Stimulated activated CD8-positive, alpha-beta memory T cell treated with anti-CD3 and anti-CD28 coated beads, Interleukin-2, amount 100 ng/mL, for 48 hours (primary cell): ENCODE measurements at regions not wholly inside any gene's neighbourhood (a gene's known extent, or its start where the extent isn't known, plus 50 kb on each side); places are given as distances from the start of the nearest gene placed in this dataset.
"Not testable (repeated sequence)": the region's sequence is repeated elsewhere in the genome, so short reads cannot be mapped to it uniquely, and the experiment has no call there.

Experiments used
- DNase-seq, 2 donors: peaks; one replicate each; pipeline ENCODE4 v3.0.0-alpha.2; 2020; ENCODE audit warnings: low read depth in 2 of 2

DNA sequence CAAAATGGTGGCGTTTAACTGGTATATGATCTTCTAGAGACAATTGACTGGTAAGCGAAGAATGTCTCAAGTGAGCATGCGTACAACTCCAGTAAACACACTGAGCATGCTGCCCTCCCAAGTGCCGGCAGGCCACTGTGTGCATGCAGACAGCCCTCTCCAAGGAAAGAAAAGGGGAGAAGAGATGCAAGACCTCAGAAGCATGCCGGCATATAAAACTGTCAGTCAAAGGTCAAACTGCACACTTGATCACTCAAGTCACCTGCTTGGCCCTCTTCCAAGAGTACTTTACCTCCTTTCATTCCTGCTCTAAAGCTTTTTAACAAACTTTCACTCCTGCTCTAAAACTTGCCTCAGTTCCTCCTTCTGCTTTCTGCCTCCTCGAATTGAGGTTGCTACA lies 910.2 kb downstream of the TAF11L14 start:
- DNase-seq, result no peak

DNA sequence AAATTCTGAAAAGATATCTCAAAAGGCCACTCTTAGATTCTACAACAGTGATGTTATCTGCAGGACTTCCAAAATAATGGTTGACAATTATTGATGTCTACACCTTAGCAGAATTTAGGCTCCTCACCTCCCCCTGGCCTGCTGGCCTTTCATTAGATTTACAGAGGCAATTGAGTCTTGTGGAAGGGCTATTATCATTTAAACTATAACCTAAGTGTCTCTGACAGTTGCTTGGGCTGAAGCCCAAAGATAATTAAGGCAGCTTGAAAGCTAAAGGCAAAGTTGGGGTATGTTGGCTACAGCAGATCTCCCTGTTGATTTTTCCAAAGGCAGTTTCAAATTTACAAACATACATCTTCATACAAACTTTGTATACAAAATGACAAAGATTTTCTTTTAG lies 912.3 kb downstream of the TAF11L14 start:
- DNase-seq, result no peak

DNA sequence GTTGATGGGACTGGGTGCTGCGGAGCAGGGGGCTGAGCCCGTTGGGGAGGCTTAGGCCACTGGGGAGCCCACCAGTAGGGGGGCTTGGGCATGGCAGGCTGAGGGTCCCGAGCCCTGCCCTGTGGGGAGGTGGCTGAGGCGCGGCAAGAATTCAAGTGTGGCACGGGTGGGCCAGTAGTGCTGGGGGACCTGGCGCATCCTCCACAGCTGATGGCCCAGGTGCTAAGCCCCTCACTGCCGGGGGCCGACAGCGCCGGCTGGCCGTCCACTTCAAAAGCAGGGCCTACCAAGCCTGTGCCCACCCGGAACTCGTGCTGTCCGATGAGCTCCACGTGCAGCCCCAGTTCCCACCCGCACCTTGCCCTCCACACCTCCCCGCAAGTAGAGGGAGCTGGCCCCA lies 917.5 kb downstream of the TAF11L14 start:
- no peak for DNase-seq

DNA sequence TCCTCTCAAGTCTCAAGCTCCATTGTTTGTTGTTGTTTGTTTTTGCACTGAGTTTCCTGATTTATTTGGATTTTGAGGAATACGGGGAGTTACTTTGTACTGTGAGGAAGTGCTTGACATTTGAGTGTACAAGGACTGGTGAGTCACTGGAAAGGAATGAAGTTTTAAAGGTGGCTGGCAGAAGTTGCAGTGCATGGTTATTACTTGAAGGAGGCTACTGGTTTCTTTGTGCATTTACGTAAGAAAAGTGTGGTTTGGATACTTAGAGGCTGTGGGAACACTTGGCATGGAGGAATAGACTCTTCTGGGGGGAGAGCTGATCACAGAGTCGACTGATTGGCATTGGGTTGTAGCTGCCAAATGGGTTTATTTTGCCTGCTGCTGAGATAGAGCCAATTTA lies 919.0 kb downstream of the TAF11L14 start:
- no peak for DNase-seq

DNA sequence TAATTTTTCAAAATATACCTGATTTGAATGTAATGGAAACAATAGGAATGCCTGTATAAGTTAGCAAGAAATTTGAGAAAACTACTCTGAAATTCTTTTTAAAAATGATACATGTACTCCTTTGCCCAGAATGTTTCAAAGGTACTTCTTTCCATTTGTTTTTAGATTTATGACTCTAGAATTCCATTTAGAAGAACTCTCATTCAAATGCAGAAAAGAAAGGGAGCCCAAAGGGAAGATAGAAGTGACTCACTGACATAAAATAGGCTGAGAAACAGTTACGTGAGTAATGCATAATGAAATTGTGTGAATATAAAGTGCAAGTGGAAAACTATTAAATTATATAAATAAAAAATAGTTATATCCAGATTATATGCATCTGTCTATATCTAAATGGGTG lies 926.3 kb downstream of the TAF11L14 start:
- DNase-seq, result no peak

DNA sequence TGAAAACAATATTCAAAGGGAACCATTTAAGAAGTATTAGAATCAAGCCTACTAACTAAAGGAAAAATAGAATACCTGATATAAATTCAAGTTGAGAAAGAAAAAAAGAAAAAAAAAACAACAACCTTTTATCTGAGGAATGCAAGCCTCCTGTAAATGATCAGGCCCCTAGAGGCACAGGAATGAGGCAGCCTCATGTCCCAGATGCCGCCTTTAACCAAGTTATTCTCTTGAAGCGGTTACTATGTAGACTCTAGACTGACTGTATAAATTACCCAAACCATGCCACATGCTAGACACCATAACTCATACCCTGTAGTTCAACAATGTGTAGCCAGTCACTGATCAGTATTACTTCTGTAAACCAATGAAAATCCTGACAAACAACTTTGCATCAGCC lies 929.6 kb downstream of the TAF11L14 start:
- no peak for DNase-seq

DNA sequence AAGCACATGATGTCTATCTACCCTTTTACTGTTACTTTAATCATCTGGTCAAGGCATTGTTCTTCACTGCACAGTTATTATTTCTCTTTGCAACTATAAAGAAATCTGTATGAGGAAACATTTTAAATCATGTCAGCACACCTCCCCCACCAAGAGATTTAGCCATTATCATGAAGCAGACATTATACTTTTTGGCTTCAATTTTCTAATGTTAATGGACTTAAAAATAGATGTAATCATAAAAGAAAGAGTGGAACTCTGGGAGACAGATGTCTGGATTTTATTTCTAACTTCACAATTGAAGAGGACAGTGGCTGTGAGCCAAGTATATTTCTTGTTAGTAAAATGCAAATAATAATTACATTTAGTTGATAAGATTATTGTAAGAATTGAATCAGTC lies 932.4 kb downstream of the TAF11L14 start:
- DNase-seq, result no peak

DNA sequence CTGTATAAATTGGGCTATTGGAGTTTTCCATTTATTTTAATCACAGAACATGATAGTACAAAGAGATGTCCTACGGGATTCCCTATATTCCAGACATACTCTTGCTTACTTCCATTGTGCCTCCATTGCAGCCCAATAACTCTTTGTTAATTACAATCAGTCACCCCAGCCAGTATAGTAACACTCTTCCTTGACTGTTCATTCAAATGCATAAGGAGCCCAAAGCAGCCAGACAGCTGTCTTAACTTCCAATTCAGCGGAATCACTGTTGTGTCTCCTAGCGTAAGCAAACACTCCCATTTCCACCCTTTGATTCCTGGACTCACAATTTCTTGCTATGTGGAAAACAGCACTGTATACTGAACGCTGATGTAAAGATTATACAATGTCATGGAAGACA lies 942.3 kb downstream of the TAF11L14 start:
- DNase-seq, result no peak

DNA sequence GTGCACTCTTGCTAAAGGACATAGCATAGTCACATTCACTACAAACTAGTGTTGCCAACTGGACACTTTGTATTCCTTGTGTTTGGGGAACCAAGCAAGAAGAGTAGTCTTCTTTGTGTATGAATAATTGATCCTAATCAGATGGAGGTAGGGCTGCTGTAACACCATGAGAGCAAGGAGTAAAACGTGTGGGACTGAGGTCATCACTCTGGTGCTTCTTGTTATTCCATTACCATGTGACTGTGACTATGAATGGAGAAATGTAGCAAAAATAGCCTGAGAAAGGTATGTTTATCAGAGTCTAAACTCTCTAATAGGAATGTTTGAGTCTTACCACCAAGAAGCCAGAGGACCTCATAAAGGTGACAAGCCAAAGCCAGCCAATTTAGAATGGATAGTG lies 966.9 kb downstream of the TAF11L14 start:
- DNase-seq, result no peak

DNA sequence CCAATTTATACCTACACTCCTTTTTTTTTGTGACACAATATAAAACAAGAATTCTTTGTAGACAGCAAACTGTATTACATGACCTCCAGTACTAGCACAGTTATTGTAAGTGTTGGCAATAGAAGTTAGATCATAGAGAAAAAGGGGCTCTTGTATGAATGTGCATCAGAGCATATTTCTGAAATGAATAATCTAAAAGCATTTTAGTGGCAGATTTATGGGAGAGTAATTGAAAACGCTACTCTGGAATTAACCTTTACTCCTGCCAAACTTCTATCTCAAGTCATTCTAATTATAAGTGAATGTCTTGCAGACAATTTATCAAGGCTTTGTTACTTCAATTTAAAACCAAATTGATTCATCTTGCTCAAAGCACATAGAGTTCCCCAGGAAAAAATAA lies 968.1 kb downstream of the TAF11L14 start:
- no peak for DNase-seq

DNA sequence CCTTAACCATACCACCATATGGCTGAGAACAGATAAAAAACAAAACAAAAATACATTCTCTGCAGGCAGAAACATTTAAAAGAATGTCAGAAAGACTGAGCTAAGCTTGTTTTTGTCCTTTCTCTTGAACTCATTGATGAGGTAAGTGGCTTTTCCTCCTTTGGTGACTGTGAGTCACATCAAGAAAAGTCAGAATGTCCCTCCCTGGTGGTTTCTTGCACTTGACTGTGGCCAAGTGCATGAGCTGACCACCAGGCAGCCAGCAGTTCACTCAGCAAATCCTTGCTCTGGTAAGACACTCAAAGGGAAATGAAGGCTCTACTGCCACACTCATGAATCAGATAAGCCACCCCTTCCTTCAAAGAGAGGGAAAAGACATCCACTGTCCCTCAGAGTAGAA lies 970.9 kb downstream of the TAF11L14 start:
- no peak for DNase-seq

DNA sequence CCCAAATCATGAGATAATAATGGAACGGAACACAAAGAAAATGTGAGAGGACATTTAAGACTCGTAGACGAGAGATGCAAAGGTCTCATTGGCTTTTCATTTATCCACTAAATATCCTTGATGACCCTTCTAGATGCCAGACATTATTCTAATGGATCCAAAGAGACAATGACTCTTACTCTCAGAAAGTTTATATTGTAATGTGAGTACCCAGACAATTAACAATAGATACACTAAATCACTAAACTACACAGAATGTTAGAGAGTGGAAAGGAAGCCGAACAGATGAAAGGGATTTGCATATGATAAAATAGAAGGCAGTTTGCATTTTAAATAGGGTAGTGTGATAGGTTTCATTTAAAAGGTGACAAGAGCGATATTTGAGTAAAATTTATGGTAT lies 973.3 kb downstream of the TAF11L14 start:
- DNase-seq, result no peak

DNA sequence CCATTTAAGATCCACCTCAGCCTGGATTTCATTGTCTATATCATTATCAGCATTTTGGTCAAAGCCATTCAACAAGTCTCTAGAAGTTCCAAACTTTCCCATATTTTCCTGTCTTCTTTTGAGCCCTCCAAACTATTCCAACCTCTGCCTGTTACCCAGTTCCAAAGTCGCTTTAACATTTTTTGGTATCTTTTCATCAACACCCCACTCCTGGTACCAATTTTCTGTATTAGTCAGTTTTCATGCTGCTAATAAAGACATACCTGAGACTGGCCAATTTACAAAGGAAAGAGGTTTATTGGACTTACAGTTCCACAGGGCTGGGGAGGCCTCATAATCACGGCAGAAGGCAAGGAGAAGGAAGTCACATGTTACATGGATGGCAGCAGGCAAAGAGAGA lies 982.9 kb downstream of the TAF11L14 start:
- not testable (repeated sequence) for DNase-seq

DNA sequence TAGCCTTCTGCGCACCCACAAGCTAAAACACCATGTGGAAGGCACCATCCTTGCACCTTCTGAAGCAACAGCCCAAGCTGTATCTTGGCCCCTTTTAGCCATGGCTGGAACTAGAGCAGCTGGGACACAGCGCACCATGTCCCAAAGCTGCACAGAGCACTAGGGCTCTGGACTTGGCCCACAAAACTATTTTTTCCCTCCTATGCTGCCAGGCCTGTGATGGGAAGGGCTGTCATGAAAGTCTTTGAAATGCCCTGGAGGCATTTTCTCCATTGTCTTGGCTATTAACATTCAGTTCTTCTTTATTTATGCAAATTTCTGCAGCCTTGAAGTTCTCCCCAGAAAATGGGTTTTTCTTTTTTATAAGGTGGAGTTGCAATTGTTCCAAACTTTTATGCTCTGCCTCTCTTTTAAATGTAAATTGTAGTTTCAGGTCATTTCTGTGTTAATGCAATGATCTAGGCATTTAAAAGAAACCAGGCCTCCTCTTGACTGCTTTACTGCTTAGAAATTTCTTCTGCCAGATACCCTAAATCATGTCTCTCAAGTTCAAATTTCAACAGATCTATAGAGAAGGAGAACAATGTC lies 996.3 kb downstream of the TAF11L14 start:
- DNase-seq, result no peak

DNA sequence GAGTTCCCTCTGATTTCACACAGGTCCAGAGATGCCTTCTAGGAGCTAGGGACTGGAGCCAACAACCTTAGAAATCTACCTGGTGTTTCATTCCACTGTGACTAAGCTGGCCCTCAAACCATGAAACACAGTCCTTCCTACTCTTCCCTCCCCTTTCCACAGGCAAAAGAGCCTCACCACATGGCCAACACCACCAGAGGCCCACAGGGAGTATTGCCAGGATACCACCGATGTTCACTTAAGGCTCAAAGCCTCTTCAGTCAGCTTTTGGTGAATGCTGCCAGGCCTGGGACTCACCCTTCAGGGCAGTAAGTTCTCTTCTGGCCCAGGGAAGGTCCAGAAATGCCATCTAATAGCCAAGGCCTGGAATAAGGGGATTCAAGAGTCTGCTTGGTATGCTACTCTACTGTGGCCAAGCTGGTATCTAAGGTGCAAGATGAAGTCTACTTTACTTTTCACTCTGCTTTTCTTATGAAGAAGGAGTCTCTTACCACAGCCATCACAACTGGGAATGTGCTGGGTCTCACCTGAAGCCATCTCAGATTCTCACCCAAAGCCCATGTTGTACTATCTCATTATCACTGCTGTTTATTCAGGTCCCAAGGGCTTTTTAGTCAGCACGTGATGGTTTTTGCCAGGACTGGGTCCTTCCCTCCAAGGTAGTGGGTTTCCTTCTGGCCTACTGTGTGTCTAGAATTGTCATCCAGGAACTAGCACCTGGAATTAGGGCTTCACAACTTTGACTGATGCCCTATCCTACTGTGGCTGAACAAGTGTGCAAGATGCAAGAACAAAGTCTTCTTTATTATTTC lies 1018.4 kb downstream of the TAF11L14 start:
- DNase-seq, result no peak

DNA sequence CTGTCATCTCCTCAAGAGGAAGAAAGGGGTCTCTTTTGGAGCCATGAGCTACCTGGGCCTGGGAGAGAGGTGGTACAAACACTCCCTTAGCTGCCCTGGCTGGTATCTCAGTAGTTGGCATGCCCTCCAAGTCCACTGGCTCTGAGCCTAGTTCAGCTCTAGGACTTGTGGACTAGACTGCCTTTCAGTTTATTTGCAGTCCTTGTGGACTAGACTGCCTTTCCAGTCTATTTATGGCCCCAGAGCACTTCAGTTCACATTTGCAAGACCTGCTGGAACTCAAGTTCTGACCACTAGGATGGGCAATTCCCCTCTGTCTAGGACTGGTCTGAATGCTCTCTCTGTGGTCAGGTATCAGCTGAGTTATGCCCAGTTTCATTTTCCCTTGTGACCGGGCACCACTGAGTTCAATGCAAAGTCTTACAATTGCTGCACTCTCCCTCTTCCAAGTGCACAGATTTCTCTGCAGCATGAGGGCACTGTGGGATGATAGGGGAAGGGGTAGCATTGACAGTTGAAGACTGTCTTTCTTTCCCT lies 1019.0 kb downstream of the TAF11L14 start:
- DNase-seq, result no peak

DNA sequence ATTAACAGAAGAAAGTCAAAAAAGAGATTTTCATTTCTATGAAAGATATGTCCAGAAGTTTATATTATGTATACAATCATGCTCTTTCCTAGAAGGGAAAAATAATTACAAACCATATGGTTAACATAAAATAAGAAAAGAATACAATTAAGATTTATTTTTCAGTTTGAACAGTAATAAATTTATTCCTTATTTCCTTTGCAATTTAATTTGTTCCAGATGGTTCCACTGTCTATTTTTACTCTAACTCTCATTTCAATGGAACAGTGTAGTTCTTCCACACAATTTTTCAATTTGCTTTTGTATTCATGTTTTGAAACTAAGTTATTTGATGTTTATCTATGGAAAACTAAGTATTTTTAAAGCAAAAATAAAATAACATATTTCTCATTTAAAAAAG lies 1026.3 kb downstream of the TAF11L14 start:
- DNase-seq, result no peak

DNA sequence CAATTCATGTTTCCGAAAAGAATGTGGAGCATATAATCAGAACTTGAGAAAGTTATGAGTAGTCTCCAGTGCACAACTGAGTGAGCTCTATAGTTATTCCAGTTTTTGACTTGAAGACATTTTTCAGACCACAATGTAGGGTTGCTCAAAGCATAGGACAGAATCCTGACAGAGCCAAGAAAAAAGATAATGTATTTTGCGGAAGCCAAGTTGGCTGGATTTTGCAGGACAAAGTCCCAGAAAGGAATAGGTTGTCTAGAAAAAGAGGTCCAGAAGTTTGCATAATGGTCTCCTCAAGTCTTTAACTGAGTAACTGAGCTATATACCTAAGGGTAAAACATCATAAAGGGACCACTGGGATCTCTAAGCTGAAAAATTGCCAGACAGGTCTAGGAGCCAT lies 1028.0 kb downstream of the TAF11L14 start:
- DNase-seq, result no peak

DNA sequence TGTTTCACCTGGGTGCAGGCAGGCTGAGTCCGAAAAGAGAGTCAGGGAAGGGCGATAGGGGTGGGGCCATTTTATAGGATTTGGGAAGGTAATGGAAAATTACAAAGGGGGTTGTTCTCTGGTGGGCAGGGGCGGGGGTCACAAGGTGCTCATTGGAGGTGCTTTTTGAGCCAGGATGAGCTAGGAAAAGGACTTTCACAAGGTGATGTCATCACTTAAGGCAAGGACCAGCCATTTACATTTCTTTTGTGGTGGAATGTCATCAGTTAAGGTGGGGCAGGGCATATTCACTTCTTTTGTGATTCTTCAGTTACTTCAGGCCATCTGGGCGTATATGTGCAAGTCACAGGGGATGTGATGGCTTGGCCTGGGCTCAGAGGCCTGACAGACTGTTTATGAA lies 1040.0 kb downstream of the TAF11L14 start:
- not testable (repeated sequence) for DNase-seq

DNA sequence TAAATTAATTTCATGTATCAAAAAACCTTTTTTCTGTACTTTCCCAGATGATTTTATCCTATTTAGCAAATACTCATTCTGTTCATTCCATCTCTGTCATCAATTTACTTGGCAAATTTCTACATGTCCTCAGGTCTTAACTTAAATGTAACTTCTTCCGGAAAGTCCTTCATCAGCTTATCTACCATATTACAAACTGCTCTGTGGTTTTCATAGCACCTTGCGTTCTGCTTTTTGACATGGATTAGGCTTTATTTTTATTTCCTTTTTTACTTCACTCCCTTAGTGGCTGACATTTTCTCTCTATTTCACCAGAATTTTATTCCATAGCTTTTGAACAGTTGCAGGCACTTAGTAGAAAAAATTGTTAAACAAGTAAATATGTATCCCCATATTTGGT lies 1040.8 kb downstream of the TAF11L14 start:
- DNase-seq, result no peak

DNA sequence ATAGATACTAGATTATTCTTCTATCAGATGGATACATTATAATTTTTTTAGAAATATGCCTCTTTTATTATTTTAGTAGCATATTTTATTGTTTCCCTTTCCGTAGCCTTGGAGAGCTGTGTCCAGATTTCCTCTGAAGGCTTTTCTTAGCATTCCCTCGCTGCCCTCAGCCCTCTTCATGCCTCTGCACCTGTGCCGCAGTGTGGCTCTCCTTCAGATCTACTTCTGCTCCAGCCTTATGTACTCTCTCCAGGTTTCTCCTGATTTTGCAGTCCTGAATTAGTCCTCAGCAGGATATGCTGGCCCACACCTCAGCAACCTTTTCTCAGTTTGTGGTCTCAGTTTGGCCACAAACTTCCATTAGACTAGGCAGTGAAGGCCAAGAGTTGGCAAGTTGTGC lies 1052.0 kb downstream of the TAF11L14 start:
- no peak for DNase-seq

DNA sequence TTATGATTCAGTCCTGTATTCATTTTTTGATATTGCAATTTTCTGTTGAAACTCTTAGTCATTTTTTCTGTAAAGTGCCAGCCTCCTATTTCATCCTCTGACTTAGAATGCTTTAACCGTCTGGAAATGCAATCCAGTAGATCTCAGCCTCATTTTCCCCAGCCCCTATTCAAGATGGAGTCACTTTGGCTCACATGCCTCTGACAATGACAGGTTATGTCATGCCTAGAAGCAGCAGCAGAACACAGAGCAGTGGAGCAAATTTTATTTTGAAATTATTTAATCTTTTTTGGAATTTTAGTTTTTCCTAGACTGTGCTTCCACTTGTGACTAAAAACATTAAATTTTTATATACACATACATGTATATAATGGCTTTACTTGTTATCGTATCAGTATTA lies 1053.2 kb downstream of the TAF11L14 start:
- no peak for DNase-seq

DNA sequence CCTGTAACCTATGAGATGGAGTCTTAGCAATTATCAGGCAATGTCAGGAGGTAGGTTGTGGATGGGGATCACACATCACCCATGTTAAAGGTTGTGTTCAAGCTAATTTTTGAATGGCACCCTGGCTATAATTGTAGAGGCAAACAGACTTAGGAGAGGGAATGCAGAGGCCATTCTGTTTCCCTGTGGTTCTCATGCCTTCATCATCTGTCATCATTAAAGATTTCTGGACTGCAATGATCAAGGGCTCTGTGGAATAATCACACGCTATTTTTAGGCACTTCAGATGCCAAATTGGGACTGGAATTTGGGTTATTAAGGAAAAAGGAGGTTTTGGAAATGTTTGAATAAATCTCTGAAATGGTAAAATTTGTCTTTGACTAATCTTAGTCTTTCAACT lies 1065.4 kb downstream of the TAF11L14 start:
- DNase-seq, result no peak

DNA sequence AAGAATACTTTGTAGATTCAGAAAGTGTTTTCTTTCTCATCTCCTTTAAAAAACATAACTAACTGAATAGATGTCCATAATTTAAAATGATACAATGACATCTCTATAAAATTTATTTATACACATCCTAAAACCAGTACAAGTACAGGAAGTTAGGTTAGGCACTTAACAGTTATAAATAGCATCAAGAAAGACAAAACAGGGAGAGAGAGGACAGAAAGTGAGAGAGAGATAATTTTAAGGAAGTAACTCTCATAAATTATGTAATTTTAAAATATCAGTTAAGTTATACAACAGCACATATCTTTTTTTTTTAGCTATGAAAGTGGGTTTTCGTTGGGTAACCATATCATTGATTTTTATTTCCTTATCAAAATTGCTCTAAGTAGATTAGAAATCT lies 1068.6 kb downstream of the TAF11L14 start:
- no peak for DNase-seq
